ENCODE measurements at regions not wholly inside any gene's neighbourhood (a gene's known extent, or its start where the extent isn't known, plus 50 kb on each side); places are given as distances from the start of the nearest gene placed in this dataset.

DNA sequence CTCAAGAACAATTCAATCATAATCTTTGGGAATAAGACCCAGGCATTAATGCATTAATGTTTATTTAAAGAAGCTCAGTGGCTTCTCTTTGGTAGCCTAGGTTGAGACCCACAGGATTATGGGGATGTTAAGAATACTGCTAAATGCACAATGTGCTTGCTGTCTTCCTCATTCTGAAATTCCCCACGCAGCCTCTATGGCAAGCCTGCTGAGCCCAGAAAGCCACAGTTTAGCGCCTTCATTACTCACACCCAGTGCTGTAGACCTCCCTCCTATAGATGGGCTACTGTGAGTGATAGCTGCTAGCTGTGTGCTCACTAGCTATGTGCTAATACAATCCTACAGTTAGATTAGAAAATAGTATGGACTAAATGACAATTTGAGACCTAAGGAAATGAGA lies 90.6 kb downstream of the TNFSF13B start:
- no peak for DNase-seq
- Mint-ChIP-seq H3K36me3 (ENCODE audit: unreplicated experiment) (no peaks in the 10 kb centered on the region), H3K4me1 (ENCODE audit: low read depth, unreplicated experiment) (peaks cover 14% of the 10 kb centered on the region), H3K27ac (ENCODE audit: unreplicated experiment) (no peak overlapping the region), H3K4me3 (ENCODE audit: unreplicated experiment) (no peak overlapping the region), H3K27me3 (ENCODE audit: unreplicated experiment) (no peaks in the 10 kb centered on the region), H3K9me3 (ENCODE audit: unreplicated experiment) (peaks cover 4% of the 10 kb centered on the region)
- TF ChIP-seq, protein P1, sequence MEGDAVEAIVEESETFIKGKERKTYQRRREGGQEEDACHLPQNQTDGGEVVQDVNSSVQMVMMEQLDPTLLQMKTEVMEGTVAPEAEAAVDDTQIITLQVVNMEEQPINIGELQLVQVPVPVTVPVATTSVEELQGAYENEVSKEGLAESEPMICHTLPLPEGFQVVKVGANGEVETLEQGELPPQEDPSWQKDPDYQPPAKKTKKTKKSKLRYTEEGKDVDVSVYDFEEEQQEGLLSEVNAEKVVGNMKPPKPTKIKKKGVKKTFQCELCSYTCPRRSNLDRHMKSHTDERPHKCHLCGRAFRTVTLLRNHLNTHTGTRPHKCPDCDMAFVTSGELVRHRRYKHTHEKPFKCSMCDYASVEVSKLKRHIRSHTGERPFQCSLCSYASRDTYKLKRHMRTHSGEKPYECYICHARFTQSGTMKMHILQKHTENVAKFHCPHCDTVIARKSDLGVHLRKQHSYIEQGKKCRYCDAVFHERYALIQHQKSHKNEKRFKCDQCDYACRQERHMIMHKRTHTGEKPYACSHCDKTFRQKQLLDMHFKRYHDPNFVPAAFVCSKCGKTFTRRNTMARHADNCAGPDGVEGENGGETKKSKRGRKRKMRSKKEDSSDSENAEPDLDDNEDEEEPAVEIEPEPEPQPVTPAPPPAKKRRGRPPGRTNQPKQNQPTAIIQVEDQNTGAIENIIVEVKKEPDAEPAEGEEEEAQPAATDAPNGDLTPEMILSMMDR (IDR thresholded peaks at IDR 0.05; ENCODE audit: partially characterized antibody, unreplicated experiment), result no peak

DNA sequence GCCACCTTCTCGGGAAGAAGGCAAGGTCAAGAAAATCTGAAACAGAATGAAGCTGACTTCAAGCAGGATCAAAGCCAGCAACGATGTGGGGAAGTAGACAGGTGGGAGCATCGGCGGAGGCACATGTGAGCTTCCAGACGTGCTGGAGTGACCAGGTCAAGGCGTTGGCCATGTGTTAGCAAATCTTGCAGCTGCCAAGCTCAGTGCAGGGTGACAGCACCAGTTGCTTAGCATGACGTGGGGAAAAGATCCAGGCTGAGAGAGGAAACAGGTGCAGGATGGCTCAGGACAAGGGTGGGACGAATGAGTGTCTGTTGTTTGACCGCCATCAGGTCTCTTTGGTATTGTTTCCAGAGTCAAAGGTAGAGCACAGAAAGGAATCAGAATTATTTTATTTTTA lies 92.3 kb downstream of the TNFSF13B start:
- peak; percentile 17 for DNase-seq
- Mint-ChIP-seq H3K9me3 (ENCODE audit: unreplicated experiment) (peaks cover 4% of the 10 kb centered on the region), H3K27me3 (ENCODE audit: unreplicated experiment) (no peaks in the 10 kb centered on the region), H3K36me3 (ENCODE audit: unreplicated experiment) (no peaks in the 10 kb centered on the region), H3K27ac (ENCODE audit: unreplicated experiment) (no peak overlapping the region), H3K4me1 (ENCODE audit: low read depth, unreplicated experiment) (peaks cover 14% of the 10 kb centered on the region), H3K4me3 (ENCODE audit: unreplicated experiment) (peak overlapping the region; percentile 21)
- TF ChIP-seq, protein P1 (IDR thresholded peaks at IDR 0.05; ENCODE audit: partially characterized antibody, unreplicated experiment), result no peak

DNA sequence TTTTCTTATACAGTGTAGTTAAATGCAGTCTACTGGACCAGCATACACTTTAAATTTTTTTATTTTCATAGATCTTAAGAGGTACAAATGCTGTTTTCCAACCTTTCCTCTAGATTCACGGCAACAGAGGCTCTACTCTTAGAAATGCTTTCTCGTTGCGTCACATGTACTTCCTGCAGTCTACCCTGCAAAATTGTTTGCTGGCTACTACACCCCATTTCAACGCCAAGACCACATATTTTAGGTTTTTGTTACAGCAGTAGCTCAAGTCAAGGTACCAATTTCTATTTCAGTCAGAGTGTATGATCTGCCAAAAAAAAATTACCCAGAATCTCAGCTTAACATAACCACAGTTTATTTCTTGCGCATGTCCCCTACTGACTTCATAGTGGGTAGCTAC lies 94.1 kb downstream of the TNFSF13B start:
- peaks cover 4% of the 10 kb centered on the region for H3K9me3 Mint-ChIP-seq (ENCODE audit: unreplicated experiment)
- H3K36me3 Mint-ChIP-seq (ENCODE audit: unreplicated experiment), result no peaks in the 10 kb centered on the region
- H3K27ac Mint-ChIP-seq (ENCODE audit: unreplicated experiment), result no peak overlapping the region
- no peak for DNase-seq
- H3K4me3 Mint-ChIP-seq (ENCODE audit: unreplicated experiment), result no peak overlapping the region
- H3K4me1 Mint-ChIP-seq (ENCODE audit: low read depth, unreplicated experiment), result peaks cover 6% of the 10 kb centered on the region
- H3K27me3 Mint-ChIP-seq (ENCODE audit: unreplicated experiment), result no peaks in the 10 kb centered on the region
- TF ChIP-seq, protein P1 (IDR thresholded peaks at IDR 0.05; ENCODE audit: partially characterized antibody, unreplicated experiment), result no peak

DNA sequence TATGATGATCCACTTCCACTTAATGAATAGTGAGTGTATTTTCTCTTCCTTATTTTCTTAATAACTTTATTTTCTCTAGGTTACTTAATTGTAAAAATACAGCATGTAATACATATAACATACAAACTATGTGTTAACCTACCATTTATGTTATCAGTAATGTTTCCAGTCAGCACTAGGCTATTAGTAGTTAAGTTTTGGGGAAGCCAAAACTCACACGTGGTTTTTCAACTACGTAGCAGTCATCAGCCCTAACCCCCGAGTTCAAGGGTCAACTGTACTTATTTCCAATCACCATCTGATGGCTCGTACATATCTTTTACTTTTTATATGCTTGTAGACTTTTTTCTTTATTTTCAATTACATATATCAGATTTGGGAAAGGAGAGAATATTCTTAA lies 95.7 kb downstream of the TNFSF13B start:
- Mint-ChIP-seq H3K9me3 (ENCODE audit: unreplicated experiment) (peaks cover 4% of the 10 kb centered on the region), H3K4me3 (ENCODE audit: unreplicated experiment) (no peak overlapping the region), H3K36me3 (ENCODE audit: unreplicated experiment) (no peaks in the 10 kb centered on the region), H3K4me1 (ENCODE audit: low read depth, unreplicated experiment) (peaks cover 6% of the 10 kb centered on the region), H3K27me3 (ENCODE audit: unreplicated experiment) (no peaks in the 10 kb centered on the region), H3K27ac (ENCODE audit: unreplicated experiment) (no peak overlapping the region)
- no peak for DNase-seq
- TF ChIP-seq, protein P1 (IDR thresholded peaks at IDR 0.05; ENCODE audit: partially characterized antibody, unreplicated experiment), result no peak

DNA sequence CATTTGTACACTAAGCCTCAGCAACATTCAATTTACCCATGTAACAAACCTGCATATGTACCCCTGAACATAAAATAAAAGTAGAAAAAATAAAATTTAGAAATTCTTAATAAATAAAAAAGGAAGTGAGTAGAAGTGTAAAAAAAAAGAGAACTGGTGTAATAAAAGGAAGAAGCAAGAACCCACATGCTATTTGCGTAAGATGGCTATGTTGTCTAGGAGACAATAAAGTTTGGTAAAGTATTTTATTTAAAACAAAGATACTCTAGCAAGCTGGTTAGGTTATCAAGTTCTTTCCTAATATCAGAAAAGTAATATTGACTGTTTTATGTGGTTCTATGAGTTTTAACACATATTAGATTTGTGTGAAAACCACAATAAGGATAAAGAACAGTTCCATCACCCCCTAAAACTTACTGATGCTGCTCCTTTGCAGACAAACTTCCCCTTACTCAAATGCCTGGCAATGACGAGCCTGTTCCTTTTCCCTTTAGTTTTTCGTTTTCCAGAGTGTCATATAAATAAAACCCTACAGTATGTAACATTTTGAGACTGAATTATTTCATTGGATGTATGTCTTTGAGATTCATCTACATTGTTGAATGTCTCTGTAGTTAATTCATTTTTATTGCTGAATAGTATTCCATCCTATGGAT lies 98.9 kb downstream of the TNFSF13B start:
- peaks cover 2% of the 10 kb centered on the region for H3K27me3 Mint-ChIP-seq (ENCODE audit: unreplicated experiment)
- DNase-seq, result no peak
- H3K27ac Mint-ChIP-seq (ENCODE audit: unreplicated experiment), result no peak overlapping the region
- H3K4me1 Mint-ChIP-seq (ENCODE audit: low read depth, unreplicated experiment), result no peaks in the 10 kb centered on the region
- no peaks in the 10 kb centered on the region for H3K36me3 Mint-ChIP-seq (ENCODE audit: unreplicated experiment)
- no peak overlapping the region for H3K4me3 Mint-ChIP-seq (ENCODE audit: unreplicated experiment)
- peaks cover 1% of the 10 kb centered on the region for H3K9me3 Mint-ChIP-seq (ENCODE audit: unreplicated experiment)
- TF ChIP-seq, protein P1 (IDR thresholded peaks at IDR 0.05; ENCODE audit: partially characterized antibody, unreplicated experiment), result no peak

All from glutamatergic neuron (in vitro differentiated cells).